G401.6 (cell line): ENCODE measurements at regions not wholly inside any gene's neighbourhood (a gene's known extent, or its start where the extent isn't known, plus 50 kb on each side); places are given as distances from the start of the nearest gene placed in this dataset.

Source experiments
- FAIRE-seq: peaks from 2 replicates; lab custom pipeline; 2012; peaks lifted over from hg19 to GRCh38; lab: Jason Lieb, UNC

DNA sequence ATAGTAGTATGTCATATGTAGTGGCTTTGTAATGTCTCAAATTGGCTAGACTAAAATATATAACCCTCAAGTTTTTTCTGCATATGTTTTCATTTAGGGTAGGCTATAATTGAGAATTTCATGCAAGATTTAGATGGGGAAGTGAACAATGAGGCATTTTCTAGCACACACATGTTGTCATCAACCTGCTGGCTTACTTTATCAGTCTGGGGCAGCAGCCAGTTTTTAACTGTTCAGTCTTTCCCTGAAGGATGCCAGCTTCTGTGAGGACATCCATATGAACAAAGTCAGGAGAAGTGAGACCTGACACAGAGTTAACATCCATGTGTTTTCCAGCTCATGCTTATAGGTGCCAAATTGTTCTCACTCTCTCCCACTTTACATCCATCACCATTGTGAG, 74.7 kb upstream of the OLFM3 start:
- no peak for FAIRE-seq

GRCh38 chr1:102050556-102050955, 53.8 kb upstream of the OLFM3 start:
- FAIRE-seq, result no peak

GRCh38 chr1:102047724-102048123, 51.0 kb upstream of the OLFM3 start:
- no peak for FAIRE-seq
